ENCODE measurements at regions not wholly inside any gene's neighbourhood (a gene's known extent, or its start where the extent isn't known, plus 50 kb on each side); places are given as distances from the start of the nearest gene placed in this dataset.

- DNase-seq: no peak
These were observed 384.6 kb downstream of the BRINP1 start for GRCh38 chr9:118984607-118985006.

- DNase-seq: no peak
These were observed 383.4 kb downstream of the BRINP1 start for GRCh38 chr9:118985851-118986250.

- no peak for DNase-seq
These were observed 382.1 kb downstream of the BRINP1 start for GRCh38 chr9:118987167-118987566.

GRCh38 chr9:118990949-118991348 lies 378.3 kb downstream of the BRINP1 start:
- no peak for DNase-seq

- DNase-seq: no peak
These were observed 377.6 kb downstream of the BRINP1 start for GRCh38 chr9:118991366-118992285.

- DNase-seq: no peak
These were observed 376.1 kb downstream of the BRINP1 start for GRCh38 chr9:118992813-118993794.

GRCh38 chr9:118993965-118994364 lies 375.3 kb downstream of the BRINP1 start:
- DNase-seq: no peak

- DNase-seq: no peak
These were observed 366.7 kb downstream of the BRINP1 start for GRCh38 chr9:119002491-119002890.

GRCh38 chr9:119003201-119003611 lies 366.0 kb downstream of the BRINP1 start:
- DNase-seq: no peak

GRCh38 chr9:119003882-119004617 lies 365.2 kb downstream of the BRINP1 start:
- no peak for DNase-seq

GRCh38 chr9:119004618-119004990 lies 364.6 kb downstream of the BRINP1 start:
- DNase-seq: no peak

- no peak for DNase-seq
These were observed 364.1 kb downstream of the BRINP1 start for GRCh38 chr9:119005162-119005561.

GRCh38 chr9:119009249-119009648 lies 360.0 kb downstream of the BRINP1 start:
- DNase-seq: no peak

- DNase-seq: no peak
These were observed 349.0 kb downstream of the BRINP1 start for GRCh38 chr9:119020284-119020683.

- no peak for DNase-seq
These were observed 348.4 kb downstream of the BRINP1 start for GRCh38 chr9:119020730-119021333.

- DNase-seq: no peak
These were observed 343.1 kb downstream of the BRINP1 start for GRCh38 chr9:119026120-119026519.

GRCh38 chr9:119027901-119028699 lies 341.1 kb downstream of the BRINP1 start:
- DNase-seq: no peak

- DNase-seq: no peak
These were observed 339.3 kb downstream of the BRINP1 start for GRCh38 chr9:119029886-119030285.

- DNase-seq: no peak
These were observed 335.6 kb downstream of the BRINP1 start for GRCh38 chr9:119033596-119033995.

GRCh38 chr9:119036969-119037368 lies 332.3 kb downstream of the BRINP1 start:
- DNase-seq: no peak

GRCh38 chr9:119043996-119044395 lies 325.2 kb downstream of the BRINP1 start:
- DNase-seq: no peak

GRCh38 chr9:119044806-119045205 lies 324.4 kb downstream of the BRINP1 start:
- DNase-seq: no peak
